HepG2 (cell line): ENCODE measurements at regions not wholly inside any gene's neighbourhood (a gene's known extent, or its start where the extent isn't known, plus 50 kb on each side); places are given as distances from the start of the nearest gene placed in this dataset.

ENCODE experiments used
- ATAC-seq: fragments of 200-7000 bp; cut with Tn5 transposase; 3 replicates; pipeline ENCODE4 v1.9.1; 2020; ENCODE audit warnings: mild to moderate bottlenecking, moderate library complexity
- BruUV-seq: library from RNA; stranded (reverse); fragments of 400-500 nt; replicated peaks from 2 replicates; lab custom pipeline; 2021; lab: Mats Ljungman, UMichigan
- CTCF ChIA-PET: fragments of 300-600 bp; formaldehyde crosslinking; extraction: SDS; loops from one replicate; lab custom pipeline; 2021; ENCODE audit warnings: low total read pairs, inconsistent platforms, low intra/inter-chr PET ratio; lab: Yijun Ruan, JAX
- POLR2A ChIA-PET: fragments of 350-600 bp; sonication (Branson Sonifier 250); formaldehyde crosslinking; loops from one replicate; lab custom pipeline; 2020; ENCODE audit warnings: antibody characterized with exemption, inconsistent platforms; lab: Yijun Ruan, JAX
- DNase-seq: peaks from one replicate; pipeline ENCODE4 v3.0.0-alpha.2; 2015; ENCODE audit warnings: low spot score
- FAIRE-seq: peaks from 3 replicates; lab custom pipeline; 2011; peaks lifted over from hg19 to GRCh38; lab: Jason Lieb, UNC
- H2AFZ ChIP-seq: one replicate; pipeline ENCODE4 v1.6.1; 2011; ENCODE audit warnings: low read length, inconsistent platforms
- H3K27ac ChIP-seq: fragments of 300-600 bp; 3 replicates; pipeline ENCODE4 v1.8.0; 2011; ENCODE audit warnings: mixed run types, mild to moderate bottlenecking, mixed read lengths, low read length, inconsistent platforms; ENCODE audit not compliant: insufficient read depth; ENCODE audit errors: extremely low read length
- H3K27me3 ChIP-seq, 2 experiments: fragments of 200-600 bp in 1 of 2; 2 replicates in 1 of 2; 3 replicates in 1 of 2; pipeline versions ENCODE4 v1.6.0 to v1.8.0; 2011; ENCODE audit warnings: low read length in 2 of 2, mild to moderate bottlenecking in 2 of 2, moderate library complexity in 2 of 2, inconsistent platforms in 1 of 2; ENCODE audit not compliant: insufficient read depth in 2 of 2, control insufficient read depth in 1 of 2
- H3K36me3 ChIP-seq, 2 experiments: fragments of 200-600 bp in 1 of 2; replicated peaks in 1 of 2; 2 replicates in 1 of 2; 3 replicates in 1 of 2; pipeline versions ENCODE4 v1.5.1 to v1.8.0; 2011; ENCODE audit warnings: low read length in 2 of 2, inconsistent platforms in 1 of 2; ENCODE audit not compliant: insufficient read depth in 2 of 2, control insufficient read depth in 1 of 2
- H3K4me1 ChIP-seq: 2 replicates; pipeline ENCODE4 v1.5.1; 2012; ENCODE audit warnings: low read length, inconsistent platforms; ENCODE audit not compliant: insufficient read depth
- H3K4me2 ChIP-seq: 2 replicates; pipeline ENCODE4 v1.6.0; 2011; ENCODE audit warnings: low read depth, low read length, inconsistent platforms
- H3K4me3 ChIP-seq, 3 experiments: fragments of 200-600 bp in 1 of 3; sonication (generic), shearing (Covaris generic) in 1 of 3; replicated peaks in 1 of 3; 2 replicates each; pipeline ENCODE4 v1.5.1; 2011 to 2016; ENCODE audit warnings: low read length in 3 of 3, inconsistent platforms in 2 of 3, low read depth in 2 of 3, mild to moderate bottlenecking in 2 of 3, control low read depth in 1 of 3, mixed read lengths in 1 of 3; ENCODE audit not compliant: insufficient read depth in 1 of 3
- H3K79me2 ChIP-seq: one replicate; pipeline ENCODE4 v1.6.1; 2011; ENCODE audit warnings: low read length, inconsistent platforms; ENCODE audit not compliant: insufficient read depth
- H3K9ac ChIP-seq: 2 replicates; pipeline ENCODE4 v1.6.0; 2011; ENCODE audit warnings: mild to moderate bottlenecking, low read depth, low read length, inconsistent platforms; ENCODE audit not compliant: insufficient read depth
- H3K9me3 ChIP-seq: 2 replicates; pipeline ENCODE4 v1.5.1; 2012; ENCODE audit warnings: mild to moderate bottlenecking, low read length
- H4K20me1 ChIP-seq: 2 replicates; pipeline ENCODE4 v1.6.0; 2011; ENCODE audit warnings: inconsistent platforms, mild to moderate bottlenecking, low read length, moderate library complexity; ENCODE audit not compliant: insufficient read depth
- ATRX ChIP-seq: sonication (generic); formaldehyde crosslinking; IDR thresholded peaks from 2 replicates; pipeline ENCODE4 v1.4.0; 2020; ENCODE audit warnings: missing genetic modification reagents, borderline replicate concordance
- FOSL1 ChIP-seq: sonication (generic); formaldehyde crosslinking; IDR thresholded peaks from 2 replicates; pipeline ENCODE4 v1.9.0; 2021; ENCODE audit warnings: missing genetic modification reagents, borderline replicate concordance
- FOXA3 ChIP-seq: IDR thresholded peaks from 2 replicates; pipeline ENCODE4 v1.6.1; 2016; ENCODE audit warnings: missing genetic modification reagents, missing compliant biosample characterization
- FOXO4 ChIP-seq: sonication (generic); formaldehyde crosslinking; conservative IDR thresholded peaks from 2 replicates; pipeline ENCODE4 v1.8.1; 2023; ENCODE audit warnings: missing genetic modification reagents
- FOXP1 ChIP-seq, 2 experiments: fragments of 450-650 bp in 1 of 2; IDR thresholded peaks; 2 replicates each; pipeline ENCODE4 v1.6.1; 2017 to 2018; ENCODE audit warnings: antibody characterized with exemption in 1 of 2
- GATAD2A ChIP-seq: IDR thresholded peaks from 2 replicates; pipeline ENCODE4 v1.6.1; 2016
- ISL2 ChIP-seq: sonication (generic); formaldehyde crosslinking; IDR thresholded peaks from 2 replicates; pipeline ENCODE4 v1.5.0; 2020; ENCODE audit warnings: missing genetic modification reagents
- JUN ChIP-seq: sonication (generic); formaldehyde crosslinking; IDR thresholded peaks from 2 replicates; pipeline ENCODE4 v1.4.0; 2020; ENCODE audit warnings: mild to moderate bottlenecking, missing genetic modification reagents
- MAX ChIP-seq: IDR thresholded peaks from 2 replicates; pipeline ENCODE4 v1.6.1; 2012; ENCODE audit warnings: inconsistent platforms
- NCOA2 ChIP-seq: sonication (generic); formaldehyde crosslinking; IDR thresholded peaks from 2 replicates; pipeline ENCODE4 v1.8.0; 2022; ENCODE audit warnings: inconsistent platforms
- PCBP1 ChIP-seq: fragments of 200-400 bp; formaldehyde crosslinking; IDR thresholded peaks from 2 replicates; pipeline ENCODE4 v1.6.1; 2017; ENCODE audit warnings: mild to moderate bottlenecking, low read depth, low read length, borderline replicate concordance
- SALL1 ChIP-seq: sonication (generic); formaldehyde crosslinking; IDR thresholded peaks from 2 replicates; pipeline ENCODE4 v1.8.0; 2022; ENCODE audit warnings: mild to moderate bottlenecking, missing genetic modification reagents
- SOX13 ChIP-seq, 3 experiments: fragments of 450-650 bp in 1 of 3; sonication (generic) in 1 of 3; formaldehyde crosslinking in 1 of 3; IDR thresholded peaks in 2 of 3; conservative IDR thresholded peaks in 1 of 3; 2 replicates each; pipeline versions ENCODE4 v1.5.0 to v1.6.1; 2016 to 2020; ENCODE audit warnings: antibody characterized with exemption in 1 of 3, mild to moderate bottlenecking in 1 of 3, missing compliant biosample characterization in 1 of 3, missing genetic modification reagents in 1 of 3, moderate library complexity in 1 of 3
- SOX5 ChIP-seq: IDR thresholded peaks from 2 replicates; pipeline ENCODE4 v1.6.1; 2016; ENCODE audit warnings: borderline replicate concordance
- SOX6 ChIP-seq, 2 experiments: fragments of 450-650 bp in 1 of 2; sonication (generic) in 1 of 2; formaldehyde crosslinking in 1 of 2; IDR thresholded peaks; 2 replicates each; pipeline versions ENCODE4 v1.4.0 to v1.6.1; 2017 to 2020; ENCODE audit warnings: antibody characterized with exemption in 1 of 2, mild to moderate bottlenecking in 1 of 2, missing genetic modification reagents in 1 of 2
- ZNF317 ChIP-seq: sonication (generic); formaldehyde crosslinking; IDR thresholded peaks from 2 replicates; pipeline ENCODE4 v1.5.0; 2020; ENCODE audit warnings: mild to moderate bottlenecking, missing genetic modification reagents
- ZNF720 ChIP-seq: sonication (generic); formaldehyde crosslinking; IDR thresholded peaks from 2 replicates; pipeline ENCODE4 v1.4.0; 2020; ENCODE audit warnings: missing genetic modification reagents
- WGBS: methylation state at CpG from one replicate; pipeline ENCODE4 v1.1.6; 2017; ENCODE audit warnings: low lambda C conversion rate; 5-methylcytosine and 5-hydroxymethylcytosine counted together
- in situ Hi-C: cut with HindIII; loops from 2 replicates; pipeline ENCODE4 v1.10.0; 2017; ENCODE audit warnings: low pct_unique_long_range_greater_than_20kb; ENCODE audit not compliant: extremely low pct_ligation_motif_present
- intact Hi-C: fragments of 100-400 bp; cut with micrococcal nuclease; formaldehyde crosslinking; loops from one replicate; pipeline ENCODE4 v1.10.0; 2022; ENCODE audit not compliant: unreplicated experiment
- TF ChIP-seq, protein P1 (sequence below): sonication (generic); formaldehyde crosslinking; IDR thresholded peaks from 2 replicates; pipeline ENCODE4 v1.4.0; 2020; ENCODE audit warnings: missing genetic modification reagents
- TF ChIP-seq, protein P2 (sequence below): sonication (generic); formaldehyde crosslinking; conservative IDR thresholded peaks from 2 replicates; pipeline ENCODE4 v1.4.0; 2020; ENCODE audit warnings: mild to moderate bottlenecking, missing genetic modification reagents, moderate library complexity

GRCh38 chr4:122973465-122973864 lies 51.1 kb upstream of the NUDT6 start:
- DNase-seq, result peak; percentile 7
- ChIA-PET POLR2A (no interaction called here), CTCF (no interaction called here)
- WGBS, result 89% methylated on average over 3 of the region's 3 CpGs
- no TSS peak for BruUV-seq
- ATAC-seq, result peak; percentile 28; the same call in 1 of the 3 replicates
- FAIRE-seq, result no peak
- no peak overlapping the region for H2AFZ ChIP-seq
- H3K4me2 ChIP-seq, result no peak overlapping the region
- intact Hi-C loops (no loop called here), in situ Hi-C loops (no loop called here)
- no peaks in the 10 kb centered on the region for H3K27me3 ChIP-seq
- no peak overlapping the region for H3K4me3 ChIP-seq
- no peaks in the 10 kb centered on the region for H4K20me1 ChIP-seq
- peaks cover 15% of the 10 kb centered on the region for H3K9me3 ChIP-seq
- no peaks in the 10 kb centered on the region for H3K79me2 ChIP-seq
- H3K9ac ChIP-seq, result no peak overlapping the region
- H3K4me1 ChIP-seq, result peaks cover 57% of the 10 kb centered on the region
- peaks cover 4 to 6% of the 10 kb centered on the region in 2 experiments; a peak in 4 of 5 replicates for H3K36me3 ChIP-seq
- H3K27ac ChIP-seq, result no peak overlapping the region
- TF ChIP-seq, protein P1, sequence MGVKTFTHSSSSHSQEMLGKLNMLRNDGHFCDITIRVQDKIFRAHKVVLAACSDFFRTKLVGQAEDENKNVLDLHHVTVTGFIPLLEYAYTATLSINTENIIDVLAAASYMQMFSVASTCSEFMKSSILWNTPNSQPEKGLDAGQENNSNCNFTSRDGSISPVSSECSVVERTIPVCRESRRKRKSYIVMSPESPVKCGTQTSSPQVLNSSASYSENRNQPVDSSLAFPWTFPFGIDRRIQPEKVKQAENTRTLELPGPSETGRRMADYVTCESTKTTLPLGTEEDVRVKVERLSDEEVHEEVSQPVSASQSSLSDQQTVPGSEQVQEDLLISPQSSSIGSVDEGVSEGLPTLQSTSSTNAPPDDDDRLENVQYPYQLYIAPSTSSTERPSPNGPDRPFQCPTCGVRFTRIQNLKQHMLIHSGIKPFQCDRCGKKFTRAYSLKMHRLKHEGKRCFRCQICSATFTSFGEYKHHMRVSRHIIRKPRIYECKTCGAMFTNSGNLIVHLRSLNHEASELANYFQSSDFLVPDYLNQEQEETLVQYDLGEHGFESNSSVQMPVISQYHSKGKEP, result no peak
- TF ChIP-seq FOXP1 (IDR thresholded peaks at IDR 0.05) (no peak), FOXP1 (CRISPR knock-in tag; IDR thresholded peaks at IDR 0.05) (peak; percentile 61; the same call in 1 of the 2 replicates), PCBP1 (no peak), SALL1 (0 out of 2 replicates have a peak, but pooled peaks have one; percentile 17), SOX5 (peak; percentile 18; the same call in 1 of the 2 replicates), MAX (no peak), FOSL1 (CRISPR knock-in tag) (no peak), ZNF317 (CRISPR knock-in tag) (no peak), FOXO4 (no peak), JUN (no peak), SOX6 (IDR thresholded peaks at IDR 0.05) (no peak), SOX6 (CRISPR knock-in tag; IDR thresholded peaks at IDR 0.05) (peak; percentile 55; the same call in 1 of the 2 replicates), SOX13 (IDR thresholded peaks at IDR 0.05) (no peak), SOX13 (CRISPR knock-in tag; conservative IDR thresholded peaks at IDR 0.05 in 1 of 2, IDR thresholded peaks at IDR 0.05 in 1 of 2) (peak in 1 of 2 experiments; percentile 78; a peak in 2 of 4 replicates), ISL2 (CRISPR knock-in tag) (peak; percentile 60; the same call in 1 of the 2 replicates), ZNF720 (no peak), NCOA2 (CRISPR knock-in tag) (0 out of 2 replicates have a peak, but pooled peaks have one; percentile 22), GATAD2A (CRISPR knock-in tag) (0 out of 2 replicates have a peak, but pooled peaks have one; percentile 24), ATRX (CRISPR knock-in tag) (no peak), FOXA3 (peak; percentile 45; the same call in 1 of the 2 replicates)
- TF ChIP-seq, protein P2, sequence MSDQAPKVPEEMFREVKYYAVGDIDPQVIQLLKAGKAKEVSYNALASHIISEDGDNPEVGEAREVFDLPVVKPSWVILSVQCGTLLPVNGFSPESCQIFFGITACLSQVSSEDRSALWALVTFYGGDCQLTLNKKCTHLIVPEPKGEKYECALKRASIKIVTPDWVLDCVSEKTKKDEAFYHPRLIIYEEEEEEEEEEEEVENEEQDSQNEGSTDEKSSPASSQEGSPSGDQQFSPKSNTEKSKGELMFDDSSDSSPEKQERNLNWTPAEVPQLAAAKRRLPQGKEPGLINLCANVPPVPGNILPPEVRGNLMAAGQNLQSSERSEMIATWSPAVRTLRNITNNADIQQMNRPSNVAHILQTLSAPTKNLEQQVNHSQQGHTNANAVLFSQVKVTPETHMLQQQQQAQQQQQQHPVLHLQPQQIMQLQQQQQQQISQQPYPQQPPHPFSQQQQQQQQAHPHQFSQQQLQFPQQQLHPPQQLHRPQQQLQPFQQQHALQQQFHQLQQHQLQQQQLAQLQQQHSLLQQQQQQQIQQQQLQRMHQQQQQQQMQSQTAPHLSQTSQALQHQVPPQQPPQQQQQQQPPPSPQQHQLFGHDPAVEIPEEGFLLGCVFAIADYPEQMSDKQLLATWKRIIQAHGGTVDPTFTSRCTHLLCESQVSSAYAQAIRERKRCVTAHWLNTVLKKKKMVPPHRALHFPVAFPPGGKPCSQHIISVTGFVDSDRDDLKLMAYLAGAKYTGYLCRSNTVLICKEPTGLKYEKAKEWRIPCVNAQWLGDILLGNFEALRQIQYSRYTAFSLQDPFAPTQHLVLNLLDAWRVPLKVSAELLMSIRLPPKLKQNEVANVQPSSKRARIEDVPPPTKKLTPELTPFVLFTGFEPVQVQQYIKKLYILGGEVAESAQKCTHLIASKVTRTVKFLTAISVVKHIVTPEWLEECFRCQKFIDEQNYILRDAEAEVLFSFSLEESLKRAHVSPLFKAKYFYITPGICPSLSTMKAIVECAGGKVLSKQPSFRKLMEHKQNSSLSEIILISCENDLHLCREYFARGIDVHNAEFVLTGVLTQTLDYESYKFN (CRISPR knock-in tag), result 0 out of 2 replicates have a peak, but pooled peaks have one; percentile 11
